HG02981 (cell line): ENCODE measurements at regions not wholly inside any gene's neighbourhood (a gene's known extent, or its start where the extent isn't known, plus 50 kb on each side); places are given as distances from the start of the nearest gene placed in this dataset.

Experiments used
- ATAC-seq: cut with Tn5 transposase; IDR thresholded peaks from one replicate; pipeline ENCODE4 v1.9.1; 2021; ENCODE audit warnings: mild to moderate bottlenecking, moderate library complexity; ENCODE audit not compliant: unreplicated experiment

DNA sequence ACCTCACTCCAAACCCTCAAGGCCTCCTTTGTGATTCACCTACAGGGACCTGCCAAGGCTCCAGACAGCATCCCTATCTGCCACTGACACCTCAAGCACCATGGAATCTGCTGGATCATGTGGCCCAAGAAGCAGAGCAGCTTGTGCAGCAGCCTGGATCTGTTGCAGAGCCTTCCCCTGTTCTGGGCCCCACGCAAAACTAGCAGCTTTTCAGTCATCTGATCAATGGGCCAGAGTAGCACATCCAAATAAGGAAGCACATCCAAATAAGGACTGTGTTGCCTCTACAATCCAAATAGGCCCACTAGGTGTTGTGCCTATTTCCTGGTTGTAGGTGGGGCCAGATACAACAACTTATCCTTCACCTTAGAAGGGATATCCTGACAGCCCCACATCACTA is 97.1 kb upstream of the GNAO1 start:
- ATAC-seq = no peak

- ATAC-seq = no peak
Measured at GRCh38 chr16:56093055-56093454, 98.2 kb upstream of the GNAO1 start.

- no peak for ATAC-seq
Measured at GRCh38 chr16:56090076-56090475, 101.2 kb upstream of the GNAO1 start.

GRCh38 chr16:56087626-56088025 is 103.7 kb upstream of the GNAO1 start:
- ATAC-seq = no peak

DNA sequence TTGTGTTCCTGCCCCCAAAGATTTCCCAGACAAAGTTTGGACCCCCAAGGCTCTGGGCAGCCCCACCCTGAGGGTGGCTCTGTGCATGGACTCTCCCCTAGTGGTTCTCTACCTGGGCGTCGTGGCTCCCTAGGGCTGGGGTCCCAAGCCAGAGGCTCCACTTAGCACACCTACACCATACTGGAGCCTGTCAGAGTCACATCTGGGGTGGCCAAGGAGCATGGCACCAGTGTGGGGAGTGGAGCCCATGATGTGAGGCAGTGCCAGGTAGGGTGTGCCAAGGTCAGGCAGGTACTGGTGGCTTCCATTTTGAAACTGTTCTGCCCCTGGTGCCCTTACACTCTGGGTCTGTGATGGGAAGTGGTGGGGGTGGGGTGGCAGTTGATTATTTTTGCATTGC is 109.9 kb upstream of the GNAO1 start:
- ATAC-seq = no peak

GRCh38 chr16:56075732-56076388 is 115.4 kb upstream of the GNAO1 start:
- ATAC-seq = no peak

- ATAC-seq = no peak
Measured at GRCh38 chr16:56073508-56073907, 117.8 kb upstream of the GNAO1 start.

DNA sequence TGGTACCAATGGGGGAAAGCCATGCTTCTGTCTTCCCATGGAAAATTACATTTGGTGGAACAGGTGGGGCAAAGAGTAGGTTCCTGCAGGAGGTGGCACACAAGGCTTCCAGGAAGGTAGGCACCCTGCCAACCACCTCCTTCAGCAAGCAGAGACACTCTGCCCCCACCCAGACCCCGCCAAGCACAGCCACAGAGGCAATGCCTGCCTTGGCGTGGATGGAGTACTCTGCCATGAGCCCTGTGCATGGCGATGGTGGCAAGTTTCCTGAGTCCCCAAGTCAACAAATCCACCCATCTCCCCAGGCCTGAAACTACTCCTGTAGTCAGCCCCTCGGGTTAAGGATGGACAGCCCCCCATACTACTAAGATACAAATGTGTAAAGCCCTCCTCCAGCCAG is 119.2 kb upstream of the GNAO1 start:
- no peak for ATAC-seq

GRCh38 chr16:56068816-56069215 is 122.5 kb upstream of the GNAO1 start:
- ATAC-seq = no peak

DNA sequence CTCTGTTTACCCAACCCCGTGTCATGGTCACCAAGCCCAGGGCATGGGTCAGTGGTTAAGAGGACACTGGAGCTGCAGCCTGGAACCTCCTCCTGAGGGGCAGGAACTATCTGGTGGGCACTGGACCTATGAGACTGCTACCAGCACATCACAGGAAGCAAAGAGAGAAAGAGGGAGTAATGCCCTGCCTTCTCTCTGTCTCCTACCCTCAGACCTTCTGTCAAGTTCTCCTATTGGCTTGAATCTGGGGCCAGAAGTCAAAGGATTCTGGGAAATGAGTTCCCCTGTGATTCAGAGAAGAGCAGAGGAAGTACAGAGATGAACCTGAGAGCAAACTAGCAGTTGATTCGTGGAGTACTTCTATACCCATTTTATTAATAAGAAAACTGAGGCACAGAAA is 123.0 kb upstream of the GNAO1 start:
- ATAC-seq = no peak

DNA sequence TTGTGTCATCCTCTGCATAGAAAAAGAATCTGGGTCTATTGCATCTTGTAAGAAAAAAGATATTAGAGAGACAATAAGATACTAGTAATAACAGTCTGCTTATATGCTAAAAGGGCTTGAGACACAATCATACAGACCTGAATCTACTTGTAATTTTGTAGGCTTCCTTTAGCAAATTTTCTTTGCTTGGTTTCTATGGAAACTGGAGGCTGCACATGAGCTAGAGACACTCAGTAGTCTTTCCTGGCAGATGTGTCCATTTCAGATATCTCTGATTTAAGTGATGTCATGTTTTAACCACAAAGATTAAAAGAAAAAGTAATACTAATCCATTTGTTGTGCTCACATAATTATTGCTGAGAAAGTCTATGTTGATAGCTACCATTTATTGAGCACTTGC is 123.9 kb upstream of the GNAO1 start:
- ATAC-seq = no peak

GRCh38 chr16:56066617-56067016 is 124.7 kb upstream of the GNAO1 start:
- ATAC-seq = no peak

GRCh38 chr16:56063111-56063510 is 128.2 kb upstream of the GNAO1 start:
- ATAC-seq = no peak

DNA sequence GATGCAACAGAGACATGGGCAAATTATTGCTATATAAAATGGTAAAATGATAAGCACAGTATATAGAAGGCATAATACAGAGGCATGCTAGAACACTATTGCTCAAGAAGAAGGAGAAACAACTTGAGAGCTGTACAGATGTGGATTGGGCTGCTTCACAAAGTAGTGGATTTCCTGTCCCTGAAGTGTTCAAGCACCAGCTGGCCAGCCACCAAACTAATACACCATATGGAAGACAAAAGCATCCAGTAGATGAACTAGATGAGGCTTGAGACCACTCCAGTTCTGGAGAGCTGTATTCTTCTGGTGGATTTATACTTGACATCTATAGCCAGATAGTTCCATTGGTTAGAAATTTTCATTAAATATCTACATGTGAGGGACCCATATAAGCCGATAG is 134.1 kb upstream of the GNAO1 start:
- no peak for ATAC-seq

- ATAC-seq = no peak
Measured at GRCh38 chr16:56050916-56051315, 140.4 kb upstream of the GNAO1 start.

DNA sequence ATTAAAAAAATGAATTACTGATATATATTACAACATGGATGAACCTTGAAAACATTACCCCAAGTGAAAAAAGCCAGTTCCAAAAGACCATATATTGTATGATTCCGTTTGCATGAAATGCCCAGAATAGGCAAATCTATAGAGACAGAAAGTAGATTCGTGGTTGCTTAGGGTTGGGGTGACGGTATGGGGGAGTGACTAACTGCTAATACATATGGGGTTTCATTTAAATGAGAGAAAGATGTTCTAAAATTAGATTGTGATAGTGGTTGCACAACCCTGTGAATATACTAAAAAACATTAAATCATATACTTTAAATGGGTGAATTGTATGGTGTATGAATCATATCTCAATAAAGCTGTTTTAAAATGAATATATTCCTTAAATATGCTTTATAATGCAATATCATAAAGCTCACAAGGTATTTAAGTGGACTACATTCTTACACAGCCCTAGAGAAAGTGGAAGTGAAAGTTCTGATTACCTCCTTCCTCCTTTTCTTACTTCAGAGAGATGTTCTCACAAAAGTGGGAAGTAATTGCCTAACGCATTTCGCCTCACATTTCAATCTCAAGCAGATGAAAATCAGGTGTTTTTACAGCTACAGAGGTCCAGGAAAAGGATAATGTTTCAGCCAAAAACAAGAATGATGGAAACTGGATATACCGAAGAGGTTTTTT is 142.7 kb upstream of the GNAO1 start:
- peak; percentile 90 for ATAC-seq

- no peak for ATAC-seq
Measured at GRCh38 chr16:56047307-56048234, 143.7 kb upstream of the GNAO1 start.

DNA sequence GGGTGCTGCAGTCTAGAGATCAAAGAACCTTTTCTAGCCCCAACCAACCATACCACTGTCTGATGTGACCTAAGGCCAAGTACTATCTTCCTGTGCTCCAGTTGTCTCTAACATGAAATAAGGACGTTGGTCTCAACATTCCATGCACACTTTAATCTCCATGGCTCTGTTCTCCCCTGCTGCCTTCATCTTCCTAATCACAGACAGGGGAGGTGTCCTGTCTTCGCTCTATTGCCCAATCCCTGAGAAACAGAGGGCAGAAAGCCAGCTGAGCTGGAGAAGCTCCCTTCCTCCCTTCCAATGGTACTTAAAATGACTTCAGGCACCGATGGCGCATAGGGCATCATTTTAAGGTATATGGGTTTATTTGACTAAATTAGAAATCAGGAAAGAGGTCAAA is 148.9 kb upstream of the GNAO1 start:
- ATAC-seq = no peak

DNA sequence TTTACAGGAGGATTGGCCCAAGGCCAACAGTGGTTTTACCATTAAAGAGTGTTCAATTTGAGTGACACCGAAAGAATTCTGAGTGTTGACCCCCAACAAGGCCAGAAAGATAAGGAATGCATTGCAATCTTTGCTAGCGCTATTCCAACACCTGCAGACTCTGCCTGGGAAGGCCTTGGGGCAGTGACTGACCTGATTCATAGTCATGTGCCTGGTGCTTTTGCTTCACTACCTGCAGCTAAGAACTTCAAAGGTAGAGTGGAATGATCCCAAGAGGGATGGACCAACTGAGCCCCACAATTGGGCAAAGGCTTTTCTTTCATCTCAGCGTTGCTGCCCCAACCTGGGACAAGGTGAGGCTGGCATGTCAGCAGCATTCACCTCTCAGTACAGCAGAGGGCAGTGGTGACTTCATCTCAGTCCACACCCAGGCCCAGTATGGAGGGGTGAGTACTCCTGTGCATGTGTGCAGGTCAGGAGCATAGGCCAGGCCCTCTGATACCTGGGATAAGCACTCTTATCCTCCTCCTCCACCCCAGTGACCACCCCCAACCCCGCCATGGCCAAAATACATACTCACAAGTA is 149.6 kb upstream of the GNAO1 start:
- no peak for ATAC-seq

DNA sequence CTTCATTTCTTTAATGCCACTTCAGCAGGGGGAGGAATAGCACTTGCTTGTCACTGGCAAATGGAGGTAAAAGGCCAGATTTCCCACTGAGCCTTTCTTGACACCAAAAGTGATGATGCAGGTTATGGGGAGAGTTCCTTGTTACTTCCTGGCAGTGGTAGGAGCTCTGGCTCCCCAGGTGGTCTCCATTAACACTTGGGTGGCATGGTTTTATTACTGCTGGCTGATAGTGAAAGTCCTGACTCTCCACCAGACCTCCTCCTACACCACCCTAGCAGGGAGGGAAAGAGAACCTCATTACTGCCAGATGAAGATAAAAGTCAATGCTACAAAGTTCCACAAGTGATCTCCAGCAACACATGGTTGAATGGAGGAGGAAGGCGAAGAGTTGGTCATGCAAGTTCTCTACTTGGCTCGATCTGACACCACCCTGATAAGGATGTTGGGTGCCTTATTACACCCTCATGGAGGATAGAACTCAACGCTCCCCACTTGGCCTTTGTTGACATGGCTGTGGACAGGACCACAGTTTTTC is 152.7 kb upstream of the GNAO1 start:
- no peak for ATAC-seq

- ATAC-seq = no peak
Measured at GRCh38 chr16:56032072-56032471, 156.9 kb upstream of the CES5A start.
